ENCODE measurements at regions not wholly inside any gene's neighbourhood (a gene's known extent, or its start where the extent isn't known, plus 50 kb on each side); places are given as distances from the start of the nearest gene placed in this dataset.

- 66 to 79% (median 76%) methylated on average over 12 of the region's 12 CpGs for WGBS, 5 donors
- TF ChIP-seq CTCF (IDR thresholded peaks at IDR 0.05) (no peak), POLR2A (IDR thresholded peaks at IDR 0.05) (no peak), POLR2AphosphoS5 (IDR thresholded peaks at IDR 0.05) (no peak), EP300 (IDR thresholded peaks at IDR 0.05) (no peak)
- H3K4me1 ChIP-seq, result peaks cover 21 to 39% (median 34%) of the 10 kb centered on the region in 4 donors
- H3K27me3 ChIP-seq, result no peaks in the 10 kb centered on the region
- H3K27ac ChIP-seq, result peak overlapping the region in 3 of 5 donors; percentile 81 to 93 (median 85)
- H3K4me3 ChIP-seq, result no peak overlapping the region
- no peaks in the 10 kb centered on the region for H3K36me3 ChIP-seq
- intact Hi-C loops (cut with DNase I; ENCODE audit: low total_unique reads), result no loop called here
- H3K9me3 ChIP-seq, result no peaks in the 10 kb centered on the region
- peak in 1 of 2 donors; percentile 79 for DNase-seq
Observed at GRCh38 chr6:6714118-6714897, 125.8 kb downstream of the LY86 start.

- Histone ChIP-seq H3K9me3 (no peaks in the 10 kb centered on the region), H3K4me3 (no peak overlapping the region), H3K36me3 (no peaks in the 10 kb centered on the region), H3K4me1 (peaks cover 21 to 39% (median 34%) of the 10 kb centered on the region in 4 donors), H3K27me3 (no peaks in the 10 kb centered on the region), H3K27ac (peak overlapping the region in 1 of 5 donors; percentile 81)
- no peak for DNase-seq
- intact Hi-C loops (cut with DNase I; ENCODE audit: low total_unique reads), result no loop called here
- TF ChIP-seq CTCF (IDR thresholded peaks at IDR 0.05) (no peak), POLR2AphosphoS5 (IDR thresholded peaks at IDR 0.05) (no peak), POLR2A (IDR thresholded peaks at IDR 0.05) (no peak), EP300 (IDR thresholded peaks at IDR 0.05) (no peak)
- 84 to 91% (median 89%) methylated on average over 7 of the region's 7 CpGs for WGBS, 5 donors
Observed at GRCh38 chr6:6714953-6715352, 126.4 kb downstream of the LY86 start.

- intact Hi-C loops (cut with DNase I; ENCODE audit: low total_unique reads), result no loop called here
- no peaks in the 10 kb centered on the region for H3K36me3 ChIP-seq
- DNase-seq, result no peak
- no peak for TF ChIP-seq POLR2A (IDR thresholded peaks at IDR 0.05)
- TF ChIP-seq POLR2AphosphoS5 (IDR thresholded peaks at IDR 0.05), result no peak
- TF ChIP-seq CTCF (IDR thresholded peaks at IDR 0.05), result no peak
- no peak for TF ChIP-seq EP300 (IDR thresholded peaks at IDR 0.05)
- WGBS, 5 donors, result 58 to 74% (median 65%) methylated on average over 3 of the region's 3 CpGs
- H3K27me3 ChIP-seq, result no peaks in the 10 kb centered on the region
- H3K4me1 ChIP-seq, result peaks cover 21 to 39% (median 34%) of the 10 kb centered on the region in 4 donors
- H3K27ac ChIP-seq, result no peak overlapping the region
- H3K4me3 ChIP-seq, result no peak overlapping the region
- H3K9me3 ChIP-seq, result no peaks in the 10 kb centered on the region
Observed at GRCh38 chr6:6715465-6715864, 126.9 kb downstream of the LY86 start.

GRCh38 chr6:6716998-6717763 lies 128.7 kb downstream of the LY86 start:
- Histone ChIP-seq H3K4me1 (peaks cover 19 to 38% (median 33%) of the 10 kb centered on the region in 4 donors), H3K27ac (peak overlapping the region in 1 of 5 donors; percentile 48), H3K27me3 (no peaks in the 10 kb centered on the region), H3K4me3 (no peak overlapping the region), H3K9me3 (no peaks in the 10 kb centered on the region), H3K36me3 (no peaks in the 10 kb centered on the region)
- no peak for DNase-seq
- WGBS, 5 donors, result 81 to 90% (median 87%) methylated on average over 7 of the region's 7 CpGs
- no peak for TF ChIP-seq CTCF (IDR thresholded peaks at IDR 0.05)
- TF ChIP-seq POLR2AphosphoS5 (IDR thresholded peaks at IDR 0.05), result no peak
- no peak for TF ChIP-seq EP300 (IDR thresholded peaks at IDR 0.05)
- no peak for TF ChIP-seq POLR2A (IDR thresholded peaks at IDR 0.05)
- intact Hi-C loops (cut with DNase I; ENCODE audit: low total_unique reads), result no loop called here

All from stomach (tissue), 8 donors.